GM21825 (cell line): ENCODE measurements at regions not wholly inside any gene's neighbourhood (a gene's known extent, or its start where the extent isn't known, plus 50 kb on each side); places are given as distances from the start of the nearest gene placed in this dataset.
"Not testable (repeated sequence)": the region's sequence is repeated elsewhere in the genome, so short reads cannot be mapped to it uniquely, and the experiment has no call there.

ENCODE experiments used
- ATAC-seq: cut with Tn5 transposase; IDR thresholded peaks from one replicate; pipeline ENCODE4 v1.9.1; 2021; ENCODE audit warnings: mild to moderate bottlenecking, moderate library complexity; ENCODE audit not compliant: unreplicated experiment

GRCh38 chr16:59090541-59090940, 356.4 kb upstream of the GOT2 start:
- no peak for ATAC-seq

- no peak for ATAC-seq
These were observed 354.3 kb upstream of the GOT2 start for GRCh38 chr16:59088431-59088830.

GRCh38 chr16:59087641-59088040, 353.5 kb upstream of the GOT2 start:
- no peak for ATAC-seq

- no peak for ATAC-seq
These were observed 333.1 kb upstream of the GOT2 start for GRCh38 chr16:59067205-59067604.

GRCh38 chr16:59060207-59060606, 326.1 kb upstream of the GOT2 start:
- ATAC-seq = no peak

- no peak for ATAC-seq
These were observed 324.1 kb upstream of the GOT2 start for GRCh38 chr16:59058250-59058649.

- ATAC-seq = no peak
These were observed 319.8 kb upstream of the GOT2 start for GRCh38 chr16:59053911-59054310.

GRCh38 chr16:59052231-59052630, 318.1 kb upstream of the GOT2 start:
- no peak for ATAC-seq

GRCh38 chr16:59048876-59049275, 314.8 kb upstream of the GOT2 start:
- ATAC-seq = no peak

GRCh38 chr16:59047114-59047513, 313.0 kb upstream of the GOT2 start:
- no peak for ATAC-seq

GRCh38 chr16:59046335-59046734, 312.2 kb upstream of the GOT2 start:
- no peak for ATAC-seq

GRCh38 chr16:59045501-59045900, 311.4 kb upstream of the GOT2 start:
- ATAC-seq = no peak

- ATAC-seq = no peak
These were observed 310.5 kb upstream of the GOT2 start for GRCh38 chr16:59044616-59045015.

GRCh38 chr16:59042301-59042700, 308.2 kb upstream of the GOT2 start:
- ATAC-seq = no peak

GRCh38 chr16:59039066-59039720, 305.1 kb upstream of the GOT2 start:
- no peak for ATAC-seq

GRCh38 chr16:59030923-59031485, 296.9 kb upstream of the GOT2 start:
- ATAC-seq = no peak

GRCh38 chr16:59021751-59022150, 287.6 kb upstream of the GOT2 start:
- ATAC-seq = no peak

- no peak for ATAC-seq
These were observed 279.8 kb upstream of the GOT2 start for GRCh38 chr16:59013930-59014329.

- no peak for ATAC-seq
These were observed 265.6 kb upstream of the GOT2 start for GRCh38 chr16:58999762-59000161.

- not testable (repeated sequence) for ATAC-seq
These were observed 258.6 kb upstream of the GOT2 start for GRCh38 chr16:58992755-58993154.

GRCh38 chr16:58983181-58983965, 249.3 kb upstream of the GOT2 start:
- not testable (repeated sequence) for ATAC-seq

- ATAC-seq = peak; percentile 76
These were observed 236.7 kb upstream of the GOT2 start for GRCh38 chr16:58970775-58971174.
